HCT116 (cell line): ENCODE measurements at regions not wholly inside any gene's neighbourhood (a gene's known extent, or its start where the extent isn't known, plus 50 kb on each side); places are given as distances from the start of the nearest gene placed in this dataset.

ENCODE experiments used
- ATAC-seq: fragments of 200-7000 bp; cut with Tn5 transposase; 2 replicates; pipeline ENCODE4 v1.9.1; 2020; ENCODE audit warnings: mild to moderate bottlenecking, moderate library complexity
- BruUV-seq: library from RNA; stranded (reverse); fragments of 400-500 nt; replicated peaks from 2 replicates; lab custom pipeline; 2021; lab: Mats Ljungman, UMichigan
- CTCF ChIA-PET: fragments of 300-600 bp; sonication (Branson Sonifier 250); formaldehyde crosslinking; loops from one replicate; lab custom pipeline; 2021; ENCODE audit warnings: antibody characterized with exemption; lab: Charles Lee
- POLR2A ChIA-PET: fragments of 300-600, 350-600 bp; sonication (Branson Sonifier 250); formaldehyde crosslinking; loops from one replicate; lab custom pipeline; 2021; ENCODE audit warnings: antibody characterized with exemption; lab: Charles Lee
- RAD21 ChIA-PET, 2 experiments: fragments of 300-600 bp; sonication (Branson Sonifier 250); formaldehyde crosslinking; loops; one replicate each; lab custom pipeline; 2023; ENCODE audit warnings: low total read pairs in 2 of 2; ENCODE audit not compliant: uncharacterized antibody in 2 of 2, unreplicated experiment in 2 of 2, low non-redundant PET in 1 of 2; lab: Charles Lee
- DNase-seq: peaks from one replicate; pipeline ENCODE4 v3.0.0-alpha.2; 2010; ENCODE audit warnings: low read depth, low spot score
- H2AFZ ChIP-seq: fragments of 200-600 bp; shearing (Covaris generic), sonication (generic); 2 replicates; pipeline ENCODE4 v1.6.1; 2017; ENCODE audit warnings: low read depth, mixed run types, mixed read lengths, antibody characterized with exemption, low read length; ENCODE audit not compliant: poor library complexity, severe bottlenecking
- H3K27ac ChIP-seq: 2 replicates; pipeline ENCODE4 v1.5.1; 2012; ENCODE audit warnings: low read depth, low read length
- H3K27me3 ChIP-seq: fragments of 200-600 bp; sonication (generic); 2 replicates; pipeline ENCODE4 v1.6.1; 2016; ENCODE audit warnings: mixed run types, low read length, mixed read lengths; ENCODE audit not compliant: insufficient read depth
- H3K36me3 ChIP-seq, 2 experiments: fragments of 200-500 bp in 1 of 2; fragments of 200-600 bp in 1 of 2; sonication (Bioruptor generic) in 1 of 2; sonication (generic) in 1 of 2; 2 replicates each; pipeline versions ENCODE4 v1.5.1 to v1.6.1; 2014 to 2016; ENCODE audit warnings: low read length in 2 of 2, inconsistent platforms in 1 of 2, mixed read lengths in 1 of 2, mixed run types in 1 of 2; ENCODE audit not compliant: insufficient read depth in 2 of 2, control insufficient read depth in 1 of 2
- H3K4me1 ChIP-seq, 2 experiments: fragments of 200-600 bp in 1 of 2; sonication (generic) in 1 of 2; 2 replicates each; pipeline versions ENCODE4 v1.5.1 to v1.6.1; 2012 to 2017; ENCODE audit warnings: low read length in 2 of 2, inconsistent platforms in 1 of 2, mild to moderate bottlenecking in 1 of 2, mixed read lengths in 1 of 2, mixed run types in 1 of 2, moderate library complexity in 1 of 2; ENCODE audit not compliant: insufficient read depth in 2 of 2, control insufficient read depth in 1 of 2
- H3K4me2 ChIP-seq: fragments of 200-600 bp; sonication (generic); 2 replicates; pipeline ENCODE4 v1.6.1; 2017; ENCODE audit warnings: mixed run types, low read length, mixed read lengths
- H3K4me3 ChIP-seq, 2 experiments: fragments of 200-600 bp in 1 of 2; sonication (generic) in 1 of 2; replicated peaks in 1 of 2; 2 replicates each; pipeline ENCODE4 v1.5.1; 2011 to 2016; ENCODE audit warnings: low read length in 2 of 2, control low read depth in 1 of 2, low read depth in 1 of 2, mild to moderate bottlenecking in 1 of 2, mixed read lengths in 1 of 2, mixed run types in 1 of 2
- H3K79me2 ChIP-seq: fragments of 200-600 bp; sonication (generic); 2 replicates; pipeline ENCODE4 v1.6.1; 2017; ENCODE audit warnings: mild to moderate bottlenecking, mixed run types, low read length, moderate library complexity, mixed read lengths; ENCODE audit not compliant: insufficient read depth
- H3K9ac ChIP-seq: fragments of 200-600 bp; sonication (generic); 2 replicates; pipeline ENCODE4 v1.6.1; 2016; ENCODE audit warnings: low read length, mixed read lengths
- H3K9me2 ChIP-seq: fragments of 200-600 bp; sonication (generic), shearing (Covaris generic); 2 replicates; pipeline ENCODE4 v1.6.1; 2017; ENCODE audit warnings: mixed run types, mild to moderate bottlenecking, moderate library complexity; ENCODE audit not compliant: insufficient read depth
- H3K9me3 ChIP-seq, 2 experiments: fragments of 200-500 bp in 1 of 2; fragments of 200-600 bp in 1 of 2; sonication (Bioruptor generic) in 1 of 2; sonication (generic) in 1 of 2; 2 replicates each; pipeline ENCODE4 v1.6.1; 2014 to 2017; ENCODE audit warnings: low read length in 2 of 2, mixed read lengths in 2 of 2, inconsistent platforms in 1 of 2, low read depth in 1 of 2, mild to moderate bottlenecking in 1 of 2, mixed run types in 1 of 2, moderate library complexity in 1 of 2; ENCODE audit not compliant: control insufficient read depth in 1 of 2, insufficient read depth in 1 of 2
- H4K20me1 ChIP-seq: fragments of 200-600 bp; sonication (generic), shearing (Covaris generic); 2 replicates; pipeline ENCODE4 v1.6.1; 2017; ENCODE audit warnings: mixed run types, mild to moderate bottlenecking, moderate library complexity; ENCODE audit not compliant: insufficient read depth
- CBX3 ChIP-seq: IDR thresholded peaks from 2 replicates; pipeline ENCODE4 v1.6.1; 2012; ENCODE audit warnings: low read depth
- CEBPB ChIP-seq: IDR thresholded peaks from 2 replicates; pipeline ENCODE4 v1.6.1; 2012; ENCODE audit warnings: low read depth
- EGR1 ChIP-seq: IDR thresholded peaks from 2 replicates; pipeline ENCODE4 v1.6.1; 2012; ENCODE audit warnings: low read depth
- ELF1 ChIP-seq: IDR thresholded peaks from 2 replicates; pipeline ENCODE4 v1.6.1; 2012; ENCODE audit warnings: low read depth, borderline replicate concordance
- EZH2 ChIP-seq: fragments of 200-600 bp; sonication (generic); IDR thresholded peaks from 2 replicates; pipeline ENCODE4 v1.6.1; 2017; ENCODE audit warnings: antibody characterized with exemption, mixed run types
- FOSL1 ChIP-seq: IDR thresholded peaks from 2 replicates; pipeline ENCODE4 v1.6.1; 2012; ENCODE audit warnings: low read depth
- POLR2A ChIP-seq: IDR thresholded peaks from 2 replicates; pipeline ENCODE4 v1.7.0; 2011; ENCODE audit warnings: borderline replicate concordance; ENCODE audit not compliant: insufficient read depth, insufficient read length; ENCODE audit errors: extremely low read depth
- POLR2AphosphoS5 ChIP-seq: IDR thresholded peaks from 2 replicates; pipeline ENCODE4 v1.6.1; 2011; ENCODE audit warnings: mild to moderate bottlenecking, low read depth, low read length, moderate library complexity
- RAD21 ChIP-seq: IDR thresholded peaks from 2 replicates; pipeline ENCODE4 v1.6.1; 2012; ENCODE audit warnings: low read depth, mild to moderate bottlenecking
- SIN3A ChIP-seq: IDR thresholded peaks from 2 replicates; pipeline ENCODE4 v1.6.1; 2012; ENCODE audit warnings: low read depth
- SRF ChIP-seq: IDR thresholded peaks from 2 replicates; pipeline ENCODE4 v1.6.1; 2012; ENCODE audit warnings: low read depth
- YY1 ChIP-seq: IDR thresholded peaks from 2 replicates; pipeline ENCODE4 v1.6.1; 2011; ENCODE audit warnings: low read length, low read depth, moderate library complexity, mild to moderate bottlenecking; ENCODE audit not compliant: insufficient replicate concordance; ENCODE audit errors: extremely low read depth
- intact Hi-C: fragments of 100-400 bp; cut with micrococcal nuclease; formaldehyde crosslinking; loops from 2 replicates; pipeline ENCODE4 v1.10.0; 2022

- TF ChIP-seq YY1 (no peak), RAD21 (no peak), POLR2AphosphoS5 (no peak), SRF (no peak), ELF1 (no peak), POLR2A (no peak), SIN3A (no peak), FOSL1 (no peak), EZH2 (no peak)
Measured at GRCh38 chr16:17839907-17840306, 369.1 kb upstream of the XYLT1 start (continued).

GRCh38 chr16:17839272-17839671 is 368.5 kb upstream of the XYLT1 start:
- ChIA-PET RAD21 (no interaction called here), CTCF (no interaction called here), POLR2A (no interaction called here)
- Histone ChIP-seq H3K9me2 (no peaks in the 10 kb centered on the region), H3K36me3 (no peaks in the 10 kb centered on the region), H4K20me1 (no peaks in the 10 kb centered on the region), H3K79me2 (no peaks in the 10 kb centered on the region), H3K9ac (no peak overlapping the region), H3K4me3 (no peak overlapping the region), H3K27me3 (peaks cover 5% of the 10 kb centered on the region; the same call in 1 of the 2 replicates), H2AFZ (no peak overlapping the region), H3K4me2 (no peak overlapping the region), H3K4me1 (peaks cover 0 to 11% of the 10 kb centered on the region in 2 experiments; a peak in 2 of 4 replicates), H3K27ac (no peak overlapping the region), H3K9me3 (no peaks in the 10 kb centered on the region)
- intact Hi-C loops, result no loop called here
- no peak for ATAC-seq
- TF ChIP-seq RAD21 (no peak), CBX3 (no peak), EGR1 (no peak), FOSL1 (no peak), CEBPB (no peak), POLR2AphosphoS5 (no peak)
- no peak for DNase-seq
- BruUV-seq, result no TSS peak
